CD4-positive, alpha-beta T cell treated with Interleukin-1 beta for 1 hour (primary cell): ENCODE measurements at regions not wholly inside any gene's neighbourhood (a gene's known extent, or its start where the extent isn't known, plus 50 kb on each side); places are given as distances from the start of the nearest gene placed in this dataset.

ENCODE experiments used
- DNase-seq, 2 donors: peaks; one replicate each; pipeline ENCODE4 v3.0.0-alpha.2; 2020 to 2022

DNA sequence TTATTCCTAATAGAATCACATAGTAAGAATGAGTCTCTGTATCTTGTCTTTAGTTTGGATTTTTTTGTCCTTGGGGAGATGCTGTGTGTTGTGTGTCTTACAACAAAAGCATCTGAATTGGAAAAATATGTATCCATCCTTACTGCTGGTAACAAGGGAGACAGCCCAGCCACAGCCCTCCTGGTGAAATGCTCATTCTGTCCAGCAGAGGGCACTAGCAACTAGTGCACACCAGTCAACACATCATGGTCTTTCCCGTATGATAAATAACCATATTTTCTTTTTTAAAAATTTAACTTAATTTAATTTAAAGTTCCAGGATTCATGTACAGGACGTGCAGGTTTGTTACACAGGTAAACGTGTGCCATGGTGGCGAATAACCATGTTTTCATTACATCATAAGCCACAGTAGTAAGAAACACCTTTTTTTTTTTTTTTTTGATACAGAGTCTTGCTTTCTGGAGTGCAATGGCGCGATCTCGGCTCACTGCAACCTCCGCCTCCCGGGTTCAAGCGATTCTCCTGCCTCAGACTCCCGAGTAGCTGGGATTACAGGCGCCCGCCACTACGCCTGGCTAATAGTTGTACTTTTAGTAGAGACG lies 245.1 kb downstream of the PTBP2 start:
- DNase-seq = peak; percentile 62 to 72

DNA sequence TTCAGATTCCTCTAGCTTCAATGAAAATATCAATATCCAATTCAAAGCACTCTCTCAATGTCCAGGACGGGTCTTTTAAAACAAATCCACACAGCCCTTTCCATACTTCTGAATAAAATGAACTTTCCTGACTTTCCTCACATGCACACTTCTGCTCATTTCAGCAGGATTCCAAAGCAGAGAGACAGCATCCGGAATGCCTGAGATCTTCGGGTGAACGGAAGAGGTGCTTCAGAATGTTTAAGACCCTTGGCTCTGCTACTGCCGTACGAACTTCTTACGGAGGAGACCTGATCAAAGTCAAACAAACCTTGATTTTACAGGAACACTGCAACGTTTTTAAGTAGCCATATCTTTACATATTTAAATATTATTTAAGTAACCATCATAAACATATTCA lies 245.7 kb downstream of the PTBP2 start:
- no peak for DNase-seq

DNA sequence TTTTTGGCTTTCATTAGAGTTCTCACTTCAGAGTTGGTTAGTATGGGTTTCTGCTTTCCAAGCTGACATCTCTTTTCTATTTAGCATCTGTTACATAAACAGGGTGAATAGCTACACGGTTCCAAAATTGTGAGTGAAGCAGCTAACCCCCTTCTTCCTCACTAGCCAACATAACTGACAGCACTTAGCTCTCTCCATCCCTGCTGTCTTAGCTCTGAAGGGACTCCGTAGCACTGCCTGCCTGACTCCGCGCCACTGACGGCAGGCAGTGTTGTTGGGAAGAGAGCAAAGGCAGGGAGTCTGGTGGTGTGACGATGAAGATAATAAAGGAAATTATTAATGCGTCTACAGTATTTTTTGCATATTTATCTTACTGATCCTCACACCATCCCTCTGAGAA lies 247.0 kb downstream of the PTBP2 start:
- no peak for DNase-seq

DNA sequence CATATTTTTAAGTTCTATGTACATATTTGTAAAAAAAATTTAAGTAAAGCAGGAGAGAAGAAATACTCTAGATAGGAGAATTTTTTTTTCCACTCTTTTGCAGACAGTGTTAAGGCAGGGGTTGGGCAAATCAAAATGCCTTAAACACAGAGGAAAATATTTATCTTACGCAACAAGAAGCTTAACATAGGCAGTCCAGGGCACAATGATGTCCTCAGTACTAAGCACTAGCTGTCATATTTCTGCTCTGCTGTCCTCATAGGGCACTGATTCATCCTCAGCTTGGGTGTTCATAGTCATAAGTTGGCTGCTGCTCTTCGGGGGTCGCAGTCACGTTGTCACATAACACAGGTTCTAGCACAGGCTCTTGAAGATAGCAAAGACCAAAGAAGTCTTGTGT lies 247.4 kb downstream of the PTBP2 start:
- no peak for DNase-seq

DNA sequence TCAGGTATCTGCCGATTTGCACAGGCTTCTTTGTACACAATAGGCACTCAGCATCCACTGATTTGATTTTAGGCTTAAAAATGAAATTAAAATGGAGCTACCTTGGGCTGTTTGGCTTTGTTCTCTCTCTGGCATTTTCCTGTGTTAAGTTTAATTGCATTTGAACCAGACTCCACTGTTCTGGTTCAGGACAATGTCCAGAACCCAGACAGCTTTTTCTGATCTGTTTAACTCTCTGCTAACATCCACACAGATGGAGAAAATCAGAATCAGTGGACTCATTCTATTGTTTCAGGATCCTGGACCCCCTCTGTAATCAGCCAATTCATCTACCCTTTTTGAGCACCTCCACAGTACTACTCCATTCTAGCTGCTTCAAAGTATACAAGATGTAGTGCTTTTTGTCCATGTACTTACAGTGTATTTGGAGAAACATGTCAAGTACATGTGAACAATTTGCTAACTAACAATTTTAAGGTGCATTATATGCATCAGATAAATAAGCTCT lies 248.1 kb downstream of the PTBP2 start:
- DNase-seq = no peak

DNA sequence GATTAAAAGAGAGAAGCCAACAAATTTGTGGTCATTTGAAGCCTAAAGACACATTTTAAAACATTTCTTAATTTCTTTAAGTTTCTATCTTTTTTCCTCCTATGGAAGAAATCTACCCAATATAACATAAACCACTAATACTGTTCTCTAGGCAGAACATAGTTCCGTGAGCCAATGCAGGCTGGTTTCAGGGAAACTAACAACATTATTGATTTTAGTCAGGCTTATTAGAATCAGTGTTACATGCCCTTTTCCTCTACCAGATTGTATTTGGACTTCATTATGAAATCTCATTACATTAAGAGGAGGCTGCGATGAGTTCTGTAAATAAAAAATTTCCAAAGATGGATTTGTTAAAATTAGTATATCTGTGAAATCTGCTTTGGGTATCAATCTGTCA lies 249.9 kb downstream of the PTBP2 start:
- DNase-seq = no peak

DNA sequence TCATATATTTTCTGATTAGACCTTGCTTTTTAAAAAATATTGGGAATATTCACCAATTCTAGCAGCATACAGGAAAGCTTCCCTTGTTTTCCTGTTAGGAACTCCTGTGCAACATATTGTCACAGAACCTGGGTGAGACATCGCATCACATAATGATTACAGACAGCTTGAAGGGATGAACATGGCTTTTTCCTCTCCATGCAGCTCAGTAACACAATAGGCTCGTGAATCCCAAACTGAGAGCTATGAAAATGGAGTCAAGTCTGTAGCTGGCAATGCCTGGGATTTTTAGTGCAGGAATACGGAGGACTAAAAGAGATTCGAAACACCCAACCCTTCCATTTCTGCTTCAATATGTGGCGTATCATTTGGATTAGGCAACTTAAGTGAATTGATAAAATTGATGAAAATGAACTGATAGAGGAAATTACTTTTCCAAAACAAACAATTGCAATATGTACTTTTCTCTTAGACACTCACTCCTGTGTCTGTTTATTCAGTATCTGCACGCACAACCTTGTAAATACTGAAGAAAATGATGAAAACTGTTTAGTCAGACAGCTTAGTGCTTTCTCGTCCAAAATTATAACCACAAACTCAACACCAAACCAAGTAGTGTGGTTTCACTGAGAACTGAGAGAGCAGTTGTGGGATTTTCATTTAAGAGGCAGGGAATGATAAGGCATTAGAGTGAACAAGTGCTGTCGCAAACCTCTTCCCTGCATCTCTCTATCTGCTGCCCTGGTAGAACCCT lies 250.4 kb downstream of the PTBP2 start:
- no peak for DNase-seq

DNA sequence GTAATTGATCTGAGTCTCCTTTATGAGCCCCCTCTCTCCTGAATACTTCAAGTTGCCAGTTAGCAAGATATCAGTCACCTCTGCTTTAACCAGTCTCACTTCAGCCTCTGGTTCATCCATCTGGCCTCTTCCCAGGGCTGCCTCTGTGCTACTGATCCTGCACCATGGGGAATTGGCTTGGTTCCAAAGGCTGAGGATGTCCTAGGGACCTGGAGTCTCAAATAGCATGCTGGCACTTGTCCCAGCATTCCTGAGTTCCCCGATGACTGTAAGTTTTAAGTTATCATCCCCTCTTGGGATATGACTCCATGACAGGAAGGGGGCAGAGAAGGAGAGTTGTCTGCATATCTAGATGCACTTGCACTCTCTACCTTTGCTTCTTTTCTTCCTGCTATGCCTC lies 252.0 kb downstream of the PTBP2 start:
- DNase-seq = no peak

DNA sequence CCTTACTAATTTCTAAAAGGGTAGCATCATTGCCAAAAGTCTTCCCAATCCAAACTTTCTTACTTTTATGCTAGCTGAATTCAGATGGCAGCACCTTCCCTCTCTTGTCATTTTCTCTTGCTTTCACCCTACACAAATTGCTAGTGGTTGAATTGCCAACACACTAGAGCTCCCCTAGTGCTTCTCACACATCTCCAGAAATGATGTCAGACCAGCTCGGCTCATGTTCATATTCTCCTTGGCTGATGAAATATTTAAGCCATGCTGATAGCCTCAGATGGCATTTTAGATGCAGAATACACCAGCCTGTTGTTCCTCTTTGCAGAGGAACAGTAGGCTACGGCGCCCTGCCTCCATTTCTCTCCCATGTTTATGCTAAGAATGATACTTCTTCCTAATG lies 256.9 kb downstream of the PTBP2 start:
- no peak for DNase-seq

DNA sequence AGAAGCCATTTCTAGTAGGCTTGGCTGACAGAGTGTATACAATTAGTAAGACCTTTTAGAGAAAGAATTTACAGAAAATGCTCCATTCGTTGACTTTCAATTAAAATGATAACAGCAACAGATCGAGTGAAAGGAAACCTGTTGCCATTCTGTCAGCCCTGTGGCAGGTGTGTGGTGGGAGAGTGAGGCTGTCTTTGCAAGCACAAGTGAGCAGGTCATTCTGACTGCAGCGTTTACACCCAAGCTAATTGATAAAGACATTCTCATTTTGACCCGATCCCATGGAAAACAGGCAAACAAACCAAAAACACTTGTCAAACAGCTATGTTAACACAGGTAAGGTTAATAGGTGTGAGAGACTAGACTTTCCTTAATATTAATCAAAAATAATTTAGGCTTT lies 257.3 kb downstream of the PTBP2 start:
- no peak for DNase-seq

DNA sequence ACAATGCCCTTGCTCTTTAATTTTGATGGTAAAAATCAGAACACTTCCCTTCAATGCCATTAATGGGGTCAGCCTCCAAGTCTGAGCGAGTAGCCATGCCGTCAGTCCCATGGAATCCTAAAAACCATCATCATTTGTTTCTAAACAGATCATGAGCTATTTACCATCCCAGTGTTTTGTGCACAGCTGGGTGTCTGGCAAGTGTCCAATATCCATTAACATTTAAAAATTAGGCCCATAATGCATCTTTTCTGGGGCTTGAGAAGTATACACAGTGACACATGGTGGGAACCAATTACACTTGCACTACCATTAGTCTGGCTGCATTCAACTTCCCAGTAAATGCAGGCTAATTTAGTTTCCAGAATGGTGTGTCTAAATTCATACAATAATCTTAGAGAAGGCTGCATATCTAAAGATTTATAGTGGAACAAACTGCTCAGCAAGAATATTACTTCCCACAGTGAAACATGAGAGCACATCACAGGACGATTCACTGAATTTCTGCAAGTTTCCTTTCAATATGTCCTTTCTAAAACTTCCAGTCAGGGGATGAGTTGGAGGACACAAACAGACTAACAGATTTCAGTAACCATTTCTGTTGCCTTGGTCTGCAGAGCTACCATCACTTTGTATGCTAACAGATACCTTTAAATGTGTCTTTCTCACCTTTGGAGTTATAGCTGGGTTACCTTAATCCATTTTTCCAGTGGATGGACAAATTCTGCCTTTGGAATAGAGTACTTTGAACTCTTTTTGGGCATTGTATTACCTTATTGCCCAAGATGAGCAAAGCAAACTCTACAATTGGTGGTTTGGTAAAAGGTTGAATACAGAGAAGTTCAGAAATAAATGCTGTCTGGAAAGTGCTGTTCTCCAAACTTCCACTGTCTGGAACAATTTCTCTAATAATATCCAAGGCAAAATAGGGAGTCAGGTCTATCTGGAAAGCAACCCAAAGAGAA lies 258.0 kb downstream of the PTBP2 start:
- DNase-seq = no peak

DNA sequence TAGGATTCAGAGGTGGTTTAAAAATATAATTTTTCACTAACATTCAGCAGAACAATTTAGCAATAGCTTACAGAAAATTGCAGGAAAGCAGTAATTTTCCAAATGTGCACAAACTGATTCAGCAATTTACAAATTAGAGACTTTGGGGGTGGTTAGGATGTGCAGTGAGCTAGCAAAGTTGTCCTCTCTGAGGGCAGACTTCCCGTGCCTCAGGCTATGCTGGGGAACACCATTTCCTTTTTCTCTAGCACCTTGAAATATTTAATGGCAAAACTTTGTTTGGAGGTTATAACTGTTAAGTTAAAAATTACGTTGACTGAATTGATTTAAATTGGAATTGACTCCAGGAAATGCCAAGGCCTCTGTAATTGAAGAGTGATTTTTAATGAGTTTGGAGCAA lies 258.9 kb downstream of the PTBP2 start:
- DNase-seq = no peak

DNA sequence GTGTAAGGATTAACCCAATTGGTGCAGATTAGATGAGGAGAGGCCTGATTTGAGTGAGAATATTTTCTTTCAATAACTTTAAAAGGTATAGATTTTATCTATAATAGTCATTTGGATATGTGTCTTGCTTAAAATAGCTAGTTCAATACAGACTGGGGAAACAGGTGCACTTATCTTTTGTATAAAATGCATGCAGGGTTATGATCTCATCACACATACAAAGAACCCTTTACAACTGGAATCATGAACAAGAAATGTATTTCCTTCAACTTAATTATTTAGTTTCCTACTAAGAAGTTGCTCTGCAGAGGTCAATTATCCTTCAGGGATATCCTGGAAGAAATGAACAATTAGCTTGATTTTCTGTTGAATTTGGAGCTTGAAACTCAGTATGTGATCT lies 259.6 kb downstream of the PTBP2 start:
- DNase-seq = no peak

DNA sequence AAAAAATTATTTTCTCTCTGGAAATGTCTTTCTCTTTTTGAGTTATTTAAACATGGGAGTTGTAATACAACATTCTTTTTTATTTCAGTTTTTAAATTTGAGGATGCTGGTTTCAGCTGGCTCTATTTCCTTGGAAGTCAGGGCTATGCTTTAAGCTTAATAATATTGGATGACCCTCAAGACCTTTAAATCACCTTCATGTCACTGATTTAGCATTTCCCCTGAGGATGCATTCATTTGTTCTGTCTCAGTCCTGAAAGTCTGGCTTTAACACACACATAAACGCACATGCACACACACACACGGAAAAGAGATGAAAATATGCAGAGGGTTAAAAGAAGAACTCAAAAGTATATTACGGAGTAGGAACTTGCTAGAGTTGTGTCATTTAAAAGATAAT lies 260.5 kb downstream of the PTBP2 start:
- DNase-seq = no peak

DNA sequence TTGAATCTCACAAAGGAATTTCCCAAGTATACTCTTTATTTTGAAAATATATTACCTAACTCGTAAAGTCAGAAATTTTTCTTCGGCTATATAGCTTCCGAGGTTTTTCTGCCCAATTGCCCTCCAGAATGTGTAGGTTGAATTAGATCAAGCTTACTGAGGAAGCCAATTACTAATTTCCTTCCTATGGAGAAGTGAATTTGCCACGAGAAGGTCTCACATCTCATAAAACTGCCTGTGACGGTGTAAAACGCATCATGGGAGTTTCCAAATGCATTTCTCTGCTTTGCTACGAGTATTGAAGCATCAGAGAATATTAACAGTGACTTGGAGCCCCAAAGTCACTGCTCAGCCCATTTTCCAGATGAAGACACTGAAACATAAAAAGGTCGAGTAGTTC lies 262.3 kb downstream of the PTBP2 start:
- no peak for DNase-seq

DNA sequence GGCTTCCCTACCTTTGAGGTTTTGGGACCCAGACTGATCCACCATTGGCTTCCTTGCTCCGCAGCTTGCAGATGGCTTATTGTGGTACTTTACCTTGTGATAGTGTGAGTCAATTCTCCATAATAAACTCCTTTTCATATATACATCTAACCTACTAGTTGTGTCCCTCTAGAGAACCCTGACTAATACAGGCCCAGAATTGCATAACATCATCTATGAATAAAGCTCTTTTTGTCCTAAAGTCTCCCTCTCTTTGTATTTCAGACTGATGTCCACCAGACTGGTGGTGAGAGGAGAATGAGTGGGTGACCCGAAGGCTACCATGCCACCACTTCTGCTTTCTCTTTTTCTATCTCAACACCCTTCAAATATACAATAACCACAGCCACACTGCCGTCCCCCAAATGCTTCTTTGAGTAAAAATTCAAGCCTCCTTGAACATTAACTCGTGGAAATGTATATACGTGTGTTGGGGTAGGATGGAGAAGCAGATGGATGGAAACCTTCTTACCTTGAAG lies 265.7 kb downstream of the PTBP2 start:
- DNase-seq = no peak

DNA sequence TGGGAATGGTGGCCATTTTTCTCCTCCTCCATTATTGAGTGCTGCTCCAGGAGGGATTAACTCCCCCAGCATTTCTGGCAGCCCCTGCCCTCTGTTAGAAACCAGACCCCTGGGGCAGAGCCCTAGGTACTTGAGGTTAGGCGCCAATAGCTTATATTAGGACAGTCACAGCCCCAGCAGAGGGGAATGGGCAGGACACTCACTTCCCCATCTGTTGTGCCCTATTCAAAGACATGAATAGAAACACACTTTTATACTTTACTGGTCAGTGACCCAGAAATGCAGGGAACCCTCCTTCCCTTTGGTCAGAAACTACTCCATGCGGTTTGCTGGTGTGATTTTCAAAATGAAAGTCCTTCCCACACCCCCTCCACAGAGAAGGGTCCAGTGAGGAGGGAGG lies 267.7 kb downstream of the PTBP2 start:
- no peak for DNase-seq

DNA sequence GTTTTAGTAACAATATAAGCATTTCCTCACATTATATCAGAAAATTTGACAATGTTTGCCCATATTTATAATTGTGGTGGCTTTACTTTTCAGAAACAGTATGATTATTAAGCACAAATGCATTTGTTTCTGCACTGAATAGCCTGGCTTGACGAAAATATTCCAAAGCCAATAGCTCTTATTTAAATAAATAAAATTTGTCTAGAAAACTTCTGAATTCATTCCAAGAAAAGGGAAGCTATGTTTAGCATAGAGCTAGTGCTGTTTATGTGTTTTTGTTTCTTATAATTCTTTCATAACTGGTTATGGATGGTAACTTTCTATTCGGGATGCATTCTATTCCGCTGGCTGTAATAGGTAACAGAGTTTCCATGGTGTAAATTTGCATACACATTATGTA lies 268.6 kb downstream of the PTBP2 start:
- no peak for DNase-seq

DNA sequence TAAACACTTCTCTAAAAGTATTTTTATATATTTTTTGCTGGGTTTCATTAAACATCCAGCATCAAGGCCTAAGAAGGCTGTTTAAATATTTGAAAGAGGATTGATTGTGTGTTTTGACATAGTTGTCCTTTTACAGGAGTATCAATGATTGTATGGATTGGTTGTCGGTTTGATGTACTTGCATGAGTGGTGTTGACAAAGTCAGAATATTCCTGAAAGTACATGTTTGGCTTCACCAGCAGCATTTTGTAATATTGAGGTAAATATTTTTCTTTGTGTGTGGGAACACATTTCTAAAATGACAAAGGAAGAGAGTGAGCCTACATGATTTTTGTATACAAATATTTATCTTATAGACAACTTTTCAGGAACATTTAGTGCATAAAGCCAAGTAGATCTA lies 269.7 kb downstream of the PTBP2 start:
- DNase-seq = no peak

DNA sequence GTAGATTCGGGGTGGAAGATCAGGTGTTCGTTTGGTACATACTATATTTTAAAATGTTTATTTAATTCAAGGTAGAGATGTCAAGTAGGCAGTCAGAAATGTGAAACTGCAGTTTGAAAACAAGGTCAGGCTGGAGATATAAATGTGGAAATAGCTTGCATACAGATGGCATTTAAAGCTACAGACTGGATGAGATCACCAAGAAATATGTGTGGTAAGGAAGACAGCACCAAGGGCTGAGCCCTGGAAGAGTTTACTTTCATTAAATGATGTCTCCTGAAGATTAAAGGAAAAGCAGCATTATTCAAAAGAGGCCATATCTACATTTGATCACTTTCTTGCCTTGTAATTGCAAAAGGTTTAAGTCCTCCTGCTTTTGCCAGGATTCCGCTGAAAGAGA lies 271.3 kb downstream of the PTBP2 start:
- DNase-seq = no peak

DNA sequence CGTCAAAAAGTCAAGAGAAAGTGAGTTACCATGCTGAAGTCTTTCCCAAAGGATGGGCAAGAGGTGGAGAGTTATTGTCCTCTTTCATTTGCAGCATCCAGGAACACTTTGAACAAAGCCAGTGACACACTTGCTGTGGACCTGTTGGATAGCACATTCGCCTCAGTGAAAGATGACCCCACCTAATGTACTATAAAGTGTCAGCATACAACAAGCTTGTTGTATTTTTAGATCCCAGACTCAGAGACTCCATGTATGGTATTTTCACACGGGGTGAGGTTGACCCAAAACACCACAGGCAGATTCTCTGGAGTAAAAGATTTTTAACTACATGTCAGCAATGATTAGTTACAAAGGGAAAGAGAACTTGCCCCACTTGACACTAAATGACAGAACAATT lies 273.8 kb downstream of the PTBP2 start:
- no peak for DNase-seq

DNA sequence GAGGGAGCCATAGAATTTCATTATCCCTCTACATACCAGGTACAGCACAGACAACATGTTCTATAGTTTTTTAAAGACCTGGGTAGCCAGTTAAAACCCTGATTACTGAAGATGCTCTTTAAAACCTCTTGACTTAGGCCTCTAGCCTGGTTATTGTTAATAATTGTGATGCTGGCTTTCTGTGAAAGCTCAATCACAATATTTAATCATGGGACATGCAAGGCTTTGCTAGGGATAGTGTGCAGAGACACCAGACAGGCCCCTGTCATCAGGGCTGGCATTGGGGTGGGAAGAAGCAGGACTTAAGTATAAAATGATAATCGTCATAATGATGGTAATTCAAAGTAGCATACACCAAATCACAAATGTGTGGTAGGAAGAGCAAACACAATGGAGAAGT lies 274.4 kb downstream of the PTBP2 start:
- DNase-seq = no peak

DNA sequence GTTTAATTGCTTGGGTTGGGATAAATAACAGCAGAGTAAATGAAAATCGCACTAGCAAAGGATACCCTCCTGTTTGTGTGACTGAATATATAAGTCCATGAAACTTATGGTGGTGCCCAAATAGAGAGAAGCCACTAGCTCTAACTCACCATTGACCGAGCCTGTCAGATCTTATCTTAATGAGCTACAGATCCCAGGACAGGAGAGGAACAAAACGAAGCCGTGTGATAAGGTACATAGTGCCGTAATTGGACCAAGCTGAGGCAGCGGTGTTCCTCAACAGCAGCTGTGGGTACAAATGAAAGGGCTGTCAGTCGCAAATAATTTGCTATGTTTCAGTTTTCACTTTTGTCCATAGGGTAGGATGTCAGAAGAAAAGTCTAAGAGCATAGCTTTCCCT lies 276.1 kb downstream of the PTBP2 start:
- no peak for DNase-seq
